ENCODE measurements at regions not wholly inside any gene's neighbourhood (a gene's known extent, or its start where the extent isn't known, plus 50 kb on each side); places are given as distances from the start of the nearest gene placed in this dataset.

DNA sequence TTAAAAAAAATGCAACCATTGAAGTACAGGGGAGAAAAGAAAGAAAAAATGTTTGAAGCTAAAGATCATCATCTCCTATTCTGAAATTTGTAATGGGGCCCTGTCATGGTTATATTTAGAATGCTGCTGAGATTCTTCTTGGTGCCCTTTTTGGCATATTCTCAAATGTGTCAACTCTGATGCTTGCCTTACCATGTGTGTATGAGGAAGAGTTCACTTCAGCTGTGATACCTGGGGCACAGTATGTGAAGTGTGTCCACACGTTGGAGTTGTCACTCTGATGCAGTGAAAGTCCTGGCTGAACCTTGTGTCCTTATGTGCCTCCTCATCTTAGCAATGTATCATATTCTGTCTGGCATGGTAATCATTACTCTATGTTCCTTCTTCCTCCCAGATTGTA lies 377.9 kb downstream of the RAPGEF2 start:
- Histone ChIP-seq H3K4me3 (no peak overlapping the region), H3K4me1 (no peaks in the 10 kb centered on the region), H3K9me3 (no peaks in the 10 kb centered on the region), H3K27ac (no peak overlapping the region), H3K27me3 (peaks cover 8% of the 10 kb centered on the region), H3K36me3 (no peaks in the 10 kb centered on the region)
- 71 to 78% methylated on average over 1 of the region's 1 CpG for WGBS, 2 donors (ENCODE audit: low coverage in 1 of 2)
- TF ChIP-seq POLR2AphosphoS5 (IDR thresholded peaks at IDR 0.05): no peak
- no peak for TF ChIP-seq POLR2A (IDR thresholded peaks at IDR 0.05)
- TF ChIP-seq, protein P1, sequence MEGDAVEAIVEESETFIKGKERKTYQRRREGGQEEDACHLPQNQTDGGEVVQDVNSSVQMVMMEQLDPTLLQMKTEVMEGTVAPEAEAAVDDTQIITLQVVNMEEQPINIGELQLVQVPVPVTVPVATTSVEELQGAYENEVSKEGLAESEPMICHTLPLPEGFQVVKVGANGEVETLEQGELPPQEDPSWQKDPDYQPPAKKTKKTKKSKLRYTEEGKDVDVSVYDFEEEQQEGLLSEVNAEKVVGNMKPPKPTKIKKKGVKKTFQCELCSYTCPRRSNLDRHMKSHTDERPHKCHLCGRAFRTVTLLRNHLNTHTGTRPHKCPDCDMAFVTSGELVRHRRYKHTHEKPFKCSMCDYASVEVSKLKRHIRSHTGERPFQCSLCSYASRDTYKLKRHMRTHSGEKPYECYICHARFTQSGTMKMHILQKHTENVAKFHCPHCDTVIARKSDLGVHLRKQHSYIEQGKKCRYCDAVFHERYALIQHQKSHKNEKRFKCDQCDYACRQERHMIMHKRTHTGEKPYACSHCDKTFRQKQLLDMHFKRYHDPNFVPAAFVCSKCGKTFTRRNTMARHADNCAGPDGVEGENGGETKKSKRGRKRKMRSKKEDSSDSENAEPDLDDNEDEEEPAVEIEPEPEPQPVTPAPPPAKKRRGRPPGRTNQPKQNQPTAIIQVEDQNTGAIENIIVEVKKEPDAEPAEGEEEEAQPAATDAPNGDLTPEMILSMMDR (IDR thresholded peaks at IDR 0.05): no peak
- TF ChIP-seq EP300 (IDR thresholded peaks at IDR 0.05): no peak
- ATAC-seq: no peak

DNA sequence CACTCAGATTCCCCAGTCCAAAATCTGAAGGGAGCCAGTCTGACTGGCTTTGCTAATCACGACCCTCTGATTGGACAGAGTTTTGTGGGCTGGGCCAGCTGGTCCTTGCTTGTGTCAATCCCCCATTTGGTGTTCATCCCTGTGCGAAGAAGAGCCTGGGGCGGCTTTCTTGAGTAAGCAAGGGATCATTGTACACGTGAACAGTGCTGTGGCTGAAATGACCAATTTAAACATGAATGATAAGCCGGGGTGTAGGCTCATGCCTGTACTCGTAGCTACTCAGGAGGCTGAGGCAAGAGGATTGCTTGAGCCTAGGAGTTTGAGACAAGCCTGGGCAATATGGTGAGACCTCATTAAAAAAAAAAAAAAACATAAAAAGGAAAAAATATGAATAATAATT lies 379.1 kb downstream of the RAPGEF2 start:
- no peak for ATAC-seq
- no peak overlapping the region for H3K4me3 ChIP-seq
- H3K4me1 ChIP-seq: no peaks in the 10 kb centered on the region
- TF ChIP-seq, protein P1 (IDR thresholded peaks at IDR 0.05): no peak
- TF ChIP-seq POLR2A (IDR thresholded peaks at IDR 0.05) (no peak), EP300 (IDR thresholded peaks at IDR 0.05) (no peak), POLR2AphosphoS5 (IDR thresholded peaks at IDR 0.05) (no peak)
- no peak overlapping the region for H3K27ac ChIP-seq
- 75% methylated on average over 5 of the region's 6 CpGs; no CpG with 5 or more reads in 1 of the 2 donors for WGBS, 2 donors (ENCODE audit: low coverage in 1 of 2)
- H3K9me3 ChIP-seq: no peaks in the 10 kb centered on the region
- H3K27me3 ChIP-seq: peaks cover 13% of the 10 kb centered on the region
- no peaks in the 10 kb centered on the region for H3K36me3 ChIP-seq

DNA sequence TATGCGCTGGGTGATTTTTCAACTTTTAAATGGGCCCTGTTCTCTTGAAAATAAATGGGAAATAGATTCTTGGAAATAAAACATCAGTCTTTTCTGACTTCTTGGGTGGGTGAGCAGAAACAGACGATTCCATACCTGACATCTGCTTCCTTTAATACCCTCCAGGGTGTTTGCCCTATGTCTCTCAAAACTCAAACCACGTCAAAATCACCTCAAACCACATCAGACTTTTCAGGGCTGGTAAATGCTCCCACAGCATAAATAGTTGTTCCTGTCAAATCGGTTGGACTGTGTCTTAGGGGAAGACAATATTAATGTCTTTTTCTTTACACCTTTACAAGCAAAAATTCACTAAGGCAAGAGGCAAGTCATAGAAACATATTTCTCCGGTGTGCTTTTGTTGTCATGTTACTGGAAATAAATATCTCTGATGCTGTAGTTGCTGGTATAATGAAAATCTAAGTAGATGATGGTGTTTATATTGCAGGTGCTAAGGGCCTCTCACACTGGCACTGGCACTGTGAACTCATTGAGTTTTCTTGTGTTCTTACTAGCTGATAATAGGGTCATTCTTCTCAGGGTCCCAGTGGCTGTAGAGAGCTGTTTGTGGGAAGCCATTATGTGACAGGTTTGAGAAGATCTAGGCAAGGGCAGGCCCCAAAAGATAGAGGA lies 380.4 kb downstream of the RAPGEF2 start:
- Histone ChIP-seq H3K27ac (no peak overlapping the region), H3K27me3 (peaks cover 18% of the 10 kb centered on the region), H3K9me3 (no peaks in the 10 kb centered on the region), H3K4me3 (no peak overlapping the region), H3K4me1 (peaks cover 0 to 5% (median 0%) of the 10 kb centered on the region in 3 donors), H3K36me3 (no peaks in the 10 kb centered on the region)
- no peak for TF ChIP-seq EP300 (IDR thresholded peaks at IDR 0.05)
- TF ChIP-seq, protein P1 (IDR thresholded peaks at IDR 0.05): no peak
- TF ChIP-seq POLR2AphosphoS5 (IDR thresholded peaks at IDR 0.05): no peak
- TF ChIP-seq POLR2A (IDR thresholded peaks at IDR 0.05): no peak
- 53 to 61% methylated on average over 4 to 5 of the region's 5 CpGs for WGBS, 2 donors (ENCODE audit: low coverage in 1 of 2)
- ATAC-seq: no peak

DNA sequence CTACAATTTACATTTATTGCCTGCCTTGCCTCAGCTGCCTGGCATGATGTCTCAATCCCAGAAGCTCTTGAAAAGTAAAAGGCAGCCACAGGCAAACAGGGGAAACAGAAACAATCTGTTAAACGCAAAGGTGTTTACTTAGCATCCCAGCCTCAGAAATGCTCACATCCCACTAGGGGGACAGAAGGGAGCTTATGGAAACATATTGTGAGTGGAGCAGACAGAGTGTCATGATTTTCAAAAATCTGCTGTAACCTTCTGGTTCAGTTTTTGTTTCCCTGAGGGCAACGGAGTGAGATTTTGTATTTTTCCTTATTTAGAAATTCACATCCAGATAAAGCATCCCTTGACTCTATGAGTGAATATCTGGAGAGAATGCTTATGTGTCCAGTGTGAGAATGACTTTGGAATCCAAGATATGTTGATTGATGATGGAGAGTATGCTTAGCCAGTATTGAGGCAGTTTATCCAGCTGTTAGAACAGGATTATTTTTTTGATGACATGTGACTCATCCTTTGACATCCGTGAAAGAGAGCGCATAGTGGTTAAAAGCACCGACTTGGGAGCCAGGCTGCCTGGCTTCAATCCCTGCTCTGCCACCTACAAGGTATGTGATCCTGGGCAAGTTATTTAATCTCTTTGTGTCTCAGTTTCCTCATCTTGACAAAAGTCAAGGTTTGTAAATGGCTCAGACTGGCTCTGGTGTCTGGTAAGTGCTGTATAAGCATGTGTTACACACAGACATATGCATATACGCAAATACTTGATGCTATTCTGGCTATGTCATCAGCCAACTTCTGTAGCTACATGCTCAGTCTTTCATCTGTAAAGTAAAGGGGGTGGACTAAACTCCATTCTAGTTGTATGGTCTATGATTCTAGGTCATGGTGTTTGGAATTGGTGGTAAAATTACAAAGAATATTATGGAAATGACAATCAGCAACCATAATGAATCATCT lies 381.2 kb downstream of the RAPGEF2 start:
- ATAC-seq: no peak
- TF ChIP-seq EP300 (IDR thresholded peaks at IDR 0.05): no peak
- TF ChIP-seq, protein P1 (IDR thresholded peaks at IDR 0.05): no peak
- TF ChIP-seq POLR2AphosphoS5 (IDR thresholded peaks at IDR 0.05): no peak
- no peak for TF ChIP-seq POLR2A (IDR thresholded peaks at IDR 0.05)
- Histone ChIP-seq H3K27me3 (peaks cover 18% of the 10 kb centered on the region), H3K36me3 (no peaks in the 10 kb centered on the region), H3K27ac (no peak overlapping the region), H3K4me1 (peaks cover 0 to 5% (median 0%) of the 10 kb centered on the region in 3 donors), H3K9me3 (no peaks in the 10 kb centered on the region), H3K4me3 (no peak overlapping the region)
- 55 to 69% methylated on average over 6 of the region's 6 CpGs for WGBS, 2 donors (ENCODE audit: low coverage in 1 of 2)

Measured in gastroesophageal sphincter (tissue), 4 donors.